ENCODE measurements at regions not wholly inside any gene's neighbourhood (a gene's known extent, or its start where the extent isn't known, plus 50 kb on each side); places are given as distances from the start of the nearest gene placed in this dataset.
A peak's percentile ranks its signal among the peaks of the same experiment; 100 is the strongest.

- intact Hi-C loops (cut with DNase I; ENCODE audit: low total_unique reads), result no loop called here
- H3K27ac ChIP-seq, result no peak overlapping the region
- H3K4me1 ChIP-seq, result peaks cover 0 to 22% (median 5%) of the 10 kb centered on the region in 6 donors
- no peaks in the 10 kb centered on the region for H3K36me3 ChIP-seq
- H3K9me3 ChIP-seq, result no peaks in the 10 kb centered on the region
- no peak for DNase-seq
- H3K4me3 ChIP-seq, result no peak overlapping the region
- no peaks in the 10 kb centered on the region for H3K27me3 ChIP-seq (replicated peaks in 1 of 7)
- WGBS, 5 donors, result 90 to 97% (median 95%) methylated on average over 2 of the region's 2 CpGs
- no peak for TF ChIP-seq POLR2A (IDR thresholded peaks at IDR 0.05)
- no peak for TF ChIP-seq POLR2AphosphoS5 (IDR thresholded peaks at IDR 0.05)
- TF ChIP-seq CTCF (IDR thresholded peaks at IDR 0.05 in 8 of 11, conservative IDR thresholded peaks at IDR 0.05 in 3 of 11), result no peak
Observed at GRCh38 chr1:212213784-212214183, 71.4 kb upstream of the PPP2R5A start.

GRCh38 chr1:212214325-212214724 is 70.9 kb upstream of the PPP2R5A start:
- intact Hi-C loops (cut with DNase I; ENCODE audit: low total_unique reads), result no loop called here
- H3K9me3 ChIP-seq, result no peaks in the 10 kb centered on the region
- TF ChIP-seq CTCF (IDR thresholded peaks at IDR 0.05 in 8 of 11, conservative IDR thresholded peaks at IDR 0.05 in 3 of 11) (no peak), POLR2AphosphoS5 (IDR thresholded peaks at IDR 0.05) (no peak), POLR2A (IDR thresholded peaks at IDR 0.05) (no peak)
- DNase-seq, result no peak
- H3K27ac ChIP-seq, result no peak overlapping the region
- H3K4me3 ChIP-seq, result no peak overlapping the region
- H3K36me3 ChIP-seq, result no peaks in the 10 kb centered on the region
- WGBS, 5 donors, result 0 to 85% (median 33%) methylated on average over 1 of the region's 1 CpG; no CpG with 5 or more reads in 1 of the 5 donors
- no peaks in the 10 kb centered on the region for H3K27me3 ChIP-seq (replicated peaks in 1 of 7)
- peaks cover 0 to 27% (median 11%) of the 10 kb centered on the region in 6 donors for H3K4me1 ChIP-seq

DNA sequence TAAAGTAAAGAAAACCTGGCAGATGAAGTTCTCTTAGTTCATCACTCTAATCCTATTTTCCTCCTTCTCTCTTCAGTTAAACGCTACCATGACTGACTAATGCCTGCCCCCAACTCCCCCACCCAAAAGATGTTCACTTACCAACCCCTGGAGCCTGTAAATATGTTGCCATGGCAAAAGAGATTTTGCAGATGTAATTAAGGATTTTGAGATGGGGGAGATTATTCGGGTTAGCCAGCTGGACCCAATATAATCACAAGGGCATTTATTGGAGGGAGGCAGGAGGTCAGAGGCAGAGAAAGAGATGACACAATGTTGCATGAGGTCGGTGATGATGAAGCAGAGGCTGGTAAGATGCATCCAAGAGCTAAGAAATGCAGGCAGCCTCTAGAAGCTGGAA is 69.3 kb upstream of the PPP2R5A start:
- intact Hi-C loops (cut with DNase I; ENCODE audit: low total_unique reads), result no loop called here
- Histone ChIP-seq H3K27me3 (replicated peaks in 1 of 7) (no peaks in the 10 kb centered on the region), H3K4me3 (no peak overlapping the region), H3K27ac (no peak overlapping the region), H3K4me1 (peaks cover 0 to 35% (median 14%) of the 10 kb centered on the region in 6 donors), H3K9me3 (no peaks in the 10 kb centered on the region), H3K36me3 (no peaks in the 10 kb centered on the region)
- DNase-seq, result no peak
- WGBS, 5 donors, result 93 to 99% (median 95%) methylated on average over 3 of the region's 3 CpGs
- no peak for TF ChIP-seq POLR2A (IDR thresholded peaks at IDR 0.05)
- no peak for TF ChIP-seq CTCF (IDR thresholded peaks at IDR 0.05 in 8 of 11, conservative IDR thresholded peaks at IDR 0.05 in 3 of 11)
- no peak for TF ChIP-seq POLR2AphosphoS5 (IDR thresholded peaks at IDR 0.05)

DNA sequence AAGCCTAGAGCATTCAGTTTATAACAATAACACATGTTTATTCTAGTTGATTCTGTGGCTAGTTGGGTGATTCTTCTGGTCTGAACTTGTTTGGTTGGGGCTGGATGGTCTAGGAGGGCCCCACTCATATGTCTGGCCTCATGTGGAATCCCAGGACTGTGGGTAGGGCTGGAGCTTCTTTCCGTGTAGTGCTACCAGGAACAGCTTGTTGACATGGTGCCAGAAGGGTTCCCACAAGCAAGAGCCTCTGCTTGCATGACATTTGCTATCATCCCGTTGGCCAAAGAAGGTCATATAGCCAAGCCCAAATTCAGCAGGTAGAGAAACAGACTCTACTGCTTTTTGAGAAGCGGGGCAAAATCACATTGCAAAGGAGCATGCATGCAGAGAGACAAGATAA is 67.6 kb upstream of the PPP2R5A start:
- H3K4me3 ChIP-seq, result no peak overlapping the region
- no peak for TF ChIP-seq CTCF (IDR thresholded peaks at IDR 0.05 in 8 of 11, conservative IDR thresholded peaks at IDR 0.05 in 3 of 11)
- TF ChIP-seq POLR2AphosphoS5 (IDR thresholded peaks at IDR 0.05), result no peak
- TF ChIP-seq POLR2A (IDR thresholded peaks at IDR 0.05), result no peak
- intact Hi-C loops (cut with DNase I; ENCODE audit: low total_unique reads), result no loop called here

More for the DNA sequence above, 67.6 kb upstream of the PPP2R5A start:
- DNase-seq, result no peak
- 72 to 81% (median 77%) methylated on average over 3 of the region's 3 CpGs for whole genome bisulfite sequencing, 5 donors
- peak overlapping the region in 4 of 8 donors; percentile 7 to 57 (median 25) for H3K27ac ChIP-seq
- H3K27me3 ChIP-seq (replicated peaks in 1 of 7), result no peaks in the 10 kb centered on the region
- H3K36me3 ChIP-seq, result no peaks in the 10 kb centered on the region
- H3K4me1 ChIP-seq, result peaks cover 0 to 47% (median 14%) of the 10 kb centered on the region in 6 donors
- H3K9me3 ChIP-seq, result no peaks in the 10 kb centered on the region
